Right lung (tissue), 2 donors: ENCODE measurements at regions not wholly inside any gene's neighbourhood (a gene's known extent, or its start where the extent isn't known, plus 50 kb on each side); places are given as distances from the start of the nearest gene placed in this dataset.

Source experiments
- DNase-seq, 2 donors: peaks; one replicate each; pipeline ENCODE4 v3.0.0-alpha.2; 2013

DNA sequence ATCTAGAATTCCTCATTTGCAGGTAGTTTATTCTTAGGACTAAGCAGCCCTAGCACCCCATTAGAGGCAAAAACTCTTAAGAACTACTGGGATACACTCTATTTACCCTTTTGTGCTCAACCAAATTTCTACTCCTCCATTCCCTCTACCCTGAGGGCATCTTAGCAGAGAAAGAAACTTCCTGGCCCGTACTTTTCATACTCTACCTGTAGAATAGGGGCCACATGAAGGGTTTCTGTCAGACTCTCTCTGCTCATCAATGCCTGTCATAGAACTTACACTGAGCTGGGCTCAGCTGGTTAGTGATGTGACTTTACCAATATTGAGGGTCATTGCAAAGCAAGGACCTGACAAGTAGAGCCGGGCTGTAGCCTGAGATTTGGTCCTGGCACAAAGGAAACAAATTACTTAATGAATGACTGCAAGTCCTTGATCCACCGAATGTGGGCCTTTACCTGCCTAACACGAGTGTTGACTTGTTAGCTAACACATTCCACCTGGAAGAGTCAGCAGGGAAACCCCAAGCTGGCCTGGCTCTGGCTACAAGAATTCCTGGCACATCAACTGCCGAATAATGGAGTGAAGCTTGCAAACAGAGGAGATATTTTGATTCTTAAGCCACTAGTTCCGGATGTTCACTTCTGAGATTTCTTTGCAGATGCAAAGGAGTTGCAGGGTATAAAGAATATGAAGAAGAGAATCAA, 280.5 kb upstream of the JAG1 start:
- DNase-seq = no peak

DNA sequence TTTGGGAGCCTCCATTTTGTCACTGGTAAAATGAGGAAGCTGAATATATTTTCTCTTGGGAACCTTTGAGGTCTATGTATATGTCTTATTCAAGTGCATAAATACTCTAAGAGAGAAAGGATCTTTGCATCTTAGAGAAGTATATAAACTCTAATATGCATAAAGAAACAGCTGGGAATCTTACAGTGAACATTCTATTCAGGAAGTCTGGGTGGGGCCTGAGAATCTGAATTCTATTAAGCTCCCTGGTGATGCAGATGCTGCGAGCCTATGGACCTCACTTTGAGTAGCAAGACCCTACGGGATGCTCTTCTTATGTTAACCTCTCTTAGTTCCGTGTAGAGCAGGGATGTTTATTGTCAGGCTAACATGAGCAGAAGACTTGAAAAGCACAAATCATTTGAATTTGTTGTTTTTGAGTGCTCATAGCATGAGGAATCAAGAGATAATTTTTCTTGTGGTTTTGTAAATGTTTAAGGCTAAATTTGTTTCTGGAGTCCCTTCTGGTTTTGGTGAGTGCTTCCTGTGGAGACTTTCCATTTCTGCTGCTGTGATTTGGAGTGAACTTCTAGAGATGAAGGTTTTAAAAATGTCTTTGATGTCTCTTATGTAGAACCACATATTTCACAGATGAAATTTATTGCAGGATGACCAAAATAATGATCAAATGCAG, 281.2 kb upstream of the JAG1 start:
- no peak for DNase-seq

DNA sequence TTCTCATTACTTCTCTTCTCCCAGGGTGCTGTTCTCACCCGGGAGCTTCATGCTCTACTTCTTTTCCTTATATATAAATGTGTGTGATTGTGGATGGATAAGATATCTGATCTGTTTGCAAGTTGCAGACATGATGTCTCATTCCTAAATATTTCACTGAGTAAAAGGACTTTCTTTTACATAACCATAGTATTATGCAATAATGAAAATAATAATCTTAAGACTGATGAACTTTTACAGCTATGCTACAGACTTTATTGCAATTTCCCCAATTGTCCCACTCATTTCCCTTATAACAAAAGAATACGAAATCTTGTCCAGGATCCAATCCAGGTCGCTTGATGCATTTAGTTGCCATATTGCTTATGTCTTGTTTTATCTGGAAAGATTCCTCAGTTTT, 284.5 kb upstream of the JAG1 start:
- DNase-seq = no peak

DNA sequence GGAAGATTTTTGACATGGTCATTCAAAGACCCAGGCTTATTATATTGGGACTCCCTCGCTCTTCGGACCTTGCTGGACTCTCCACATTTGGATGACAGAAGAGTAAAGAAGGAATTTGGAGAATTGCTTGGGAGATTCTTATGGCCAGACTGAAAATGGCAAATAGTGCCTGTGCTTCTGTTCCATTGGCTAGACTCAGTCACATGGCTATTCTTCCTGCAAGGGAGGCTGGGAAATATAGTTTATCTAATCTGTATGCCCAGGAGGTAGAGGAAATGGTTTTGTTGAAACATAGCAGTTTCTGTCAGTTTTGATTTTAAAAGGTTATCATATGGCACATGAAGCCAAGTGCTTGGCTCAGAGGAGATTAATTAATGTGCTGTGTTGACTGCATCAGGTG, 286.6 kb upstream of the JAG1 start:
- DNase-seq = no peak

DNA sequence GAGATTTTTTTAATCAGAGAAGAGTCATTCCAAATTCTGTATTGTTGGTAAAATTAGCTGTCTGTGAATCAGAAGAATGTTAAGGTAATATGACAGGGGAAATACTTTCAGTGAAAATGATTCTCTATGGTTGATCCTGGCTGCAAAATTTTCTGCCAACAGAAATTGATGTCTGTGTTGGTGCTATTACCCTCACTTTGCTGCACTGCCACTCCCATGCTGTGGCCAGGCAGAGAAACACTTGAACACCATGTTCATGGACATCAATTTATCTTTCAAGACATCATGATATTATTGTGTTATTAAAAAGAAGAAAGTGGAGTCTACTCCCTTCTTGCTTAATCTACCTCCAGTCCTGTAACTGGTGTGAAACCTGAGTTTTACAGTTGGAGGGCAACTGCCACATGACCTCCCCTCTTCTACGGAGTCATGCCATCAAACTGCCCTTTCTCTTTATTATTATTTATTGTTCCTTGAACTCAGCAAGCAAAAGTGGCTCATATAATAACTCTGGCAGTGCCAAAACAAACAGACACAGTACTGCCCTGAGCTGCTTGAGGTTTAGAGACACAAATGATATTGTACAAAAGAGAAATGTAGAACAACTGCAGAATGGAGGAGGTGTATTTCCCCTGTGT, 288.0 kb upstream of the JAG1 start:
- DNase-seq = no peak

DNA sequence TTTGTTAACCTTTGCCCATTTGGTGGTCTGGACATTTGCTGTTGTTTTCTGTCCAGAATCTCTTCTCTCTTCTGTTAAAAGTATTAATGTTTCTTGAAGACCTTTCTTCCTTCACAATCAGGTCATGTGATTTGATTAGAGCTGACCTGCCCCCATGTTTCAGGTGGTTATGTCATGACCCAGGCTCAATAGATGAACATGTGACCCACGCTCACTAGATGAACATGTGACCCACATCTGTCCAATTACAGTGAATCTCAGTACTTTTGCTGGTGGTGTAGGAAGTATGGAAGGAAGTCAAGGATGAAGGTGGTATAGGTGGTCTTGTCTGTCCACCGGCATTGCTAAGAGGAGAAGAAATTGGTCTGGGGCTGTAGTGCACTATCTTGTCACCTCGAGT, 289.1 kb upstream of the JAG1 start:
- no peak for DNase-seq

DNA sequence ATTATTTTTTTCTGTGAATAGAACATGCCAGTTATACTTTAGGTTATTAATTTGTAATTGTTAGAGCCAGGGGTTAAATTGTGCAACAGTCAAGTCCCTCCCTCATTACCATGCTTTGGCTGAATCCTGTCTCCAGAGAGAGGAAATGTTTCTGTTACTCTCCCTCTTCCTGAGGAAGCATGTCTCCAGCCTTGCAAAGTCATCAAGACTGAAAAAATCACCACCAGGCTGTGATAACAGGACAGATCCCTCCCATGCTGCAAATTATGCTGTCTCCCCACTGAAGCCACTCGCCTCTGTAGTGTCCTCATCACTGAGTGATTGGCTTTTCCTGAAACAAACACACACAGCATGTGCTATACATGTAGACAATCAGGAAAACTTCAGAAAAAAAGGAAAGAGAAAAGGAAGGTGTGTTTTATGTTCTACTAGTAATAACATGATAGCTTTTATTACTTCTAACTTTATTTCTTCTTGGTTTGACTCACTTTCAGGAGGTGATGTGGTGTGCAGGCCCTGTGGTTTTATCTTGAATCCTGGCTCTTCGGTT, 290.0 kb upstream of the JAG1 start:
- peak in 1 of 2 donors; percentile 10 for DNase-seq

DNA sequence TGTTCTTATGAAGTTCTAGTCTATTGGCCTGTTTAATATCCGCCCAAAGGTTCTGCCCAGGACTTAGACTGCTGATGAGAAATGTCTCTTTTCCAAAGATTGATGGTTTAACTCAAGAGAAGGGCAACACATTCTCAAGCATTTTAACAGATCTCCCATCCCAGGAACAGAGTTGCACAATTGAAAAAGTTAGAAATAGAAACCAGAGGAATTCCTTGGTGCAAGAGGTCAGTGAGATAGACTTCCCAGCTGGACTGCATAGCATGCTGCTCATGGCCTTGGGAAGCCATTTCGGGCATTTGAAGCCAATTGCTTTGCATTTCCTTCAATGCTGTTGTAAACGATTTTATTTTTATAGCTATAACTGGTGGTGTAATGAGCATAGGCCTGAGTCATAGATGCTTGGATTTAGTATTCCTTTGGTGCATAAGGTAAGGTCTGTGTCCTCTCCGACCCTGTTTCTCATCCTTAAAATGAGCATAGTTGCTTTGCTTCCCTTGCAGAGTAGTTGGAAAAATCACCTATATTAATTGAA, 292.2 kb upstream of the JAG1 start:
- no peak for DNase-seq

DNA sequence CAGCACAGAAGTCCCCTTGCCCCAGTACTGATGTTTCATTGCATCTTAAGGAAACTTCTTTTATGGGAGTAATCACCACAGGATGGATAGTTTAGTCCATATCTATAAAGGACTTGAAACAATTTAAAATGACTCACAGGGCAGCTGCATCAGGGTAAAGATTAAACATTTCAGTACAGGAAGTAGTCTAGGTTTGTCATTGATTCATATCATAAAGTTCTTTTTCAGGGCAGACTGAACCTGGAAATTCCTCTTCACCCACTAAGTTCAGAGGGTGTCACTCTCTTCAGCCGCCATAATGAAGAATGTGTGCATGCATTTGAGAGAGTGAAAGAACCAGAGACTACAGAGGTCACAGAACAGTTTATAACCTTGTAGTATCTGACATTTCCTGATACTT, 296.3 kb upstream of the JAG1 start:
- DNase-seq = no peak

DNA sequence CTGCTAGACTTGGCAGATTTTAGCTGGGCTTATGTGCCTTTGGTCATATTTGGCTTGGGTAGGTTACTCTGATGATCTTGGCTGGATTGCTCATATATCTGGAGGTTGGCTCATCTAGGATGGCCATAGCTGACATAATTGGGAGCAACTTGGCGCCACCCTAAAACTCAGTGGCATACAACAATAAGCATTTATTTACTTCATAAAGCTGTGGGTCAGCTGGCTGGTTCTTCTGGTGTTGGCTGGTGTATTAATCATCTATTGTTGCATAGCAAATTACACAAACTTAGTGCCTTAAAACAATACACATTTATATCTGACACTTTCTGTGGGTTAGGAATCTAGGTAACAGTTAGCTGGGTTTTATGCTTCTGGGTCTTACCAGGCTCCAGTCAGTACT, 297.3 kb upstream of the JAG1 start:
- DNase-seq = no peak

DNA sequence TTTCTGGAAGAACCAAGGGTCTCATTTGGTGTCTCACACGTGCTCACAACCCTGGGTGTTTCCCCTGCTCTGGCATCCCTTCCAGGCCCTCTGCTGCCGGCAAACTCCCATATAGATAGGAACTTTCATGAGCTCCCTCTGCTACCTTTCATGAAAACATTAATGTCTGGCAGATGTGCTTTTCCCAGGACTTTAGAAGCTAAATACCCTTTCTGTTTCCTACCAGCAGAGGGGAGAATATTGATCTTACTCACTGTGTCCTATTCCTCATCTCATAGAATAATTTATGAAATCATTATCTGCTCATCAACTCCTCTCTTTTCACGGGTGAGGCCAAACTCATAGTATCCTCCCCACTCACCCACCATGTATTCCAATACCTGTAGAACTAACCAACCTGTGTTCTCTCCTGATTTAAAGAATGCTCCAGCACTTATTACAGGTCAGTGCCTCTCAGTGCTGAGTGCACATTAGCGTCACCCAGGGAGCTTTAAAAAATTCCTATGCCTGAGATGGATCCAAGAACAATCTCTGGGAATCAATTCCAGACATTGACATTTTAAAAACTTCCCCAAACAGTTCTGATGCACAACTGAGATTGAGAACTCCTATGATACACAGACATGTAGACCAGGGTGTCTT, 298.5 kb upstream of the JAG1 start:
- DNase-seq = no peak

DNA sequence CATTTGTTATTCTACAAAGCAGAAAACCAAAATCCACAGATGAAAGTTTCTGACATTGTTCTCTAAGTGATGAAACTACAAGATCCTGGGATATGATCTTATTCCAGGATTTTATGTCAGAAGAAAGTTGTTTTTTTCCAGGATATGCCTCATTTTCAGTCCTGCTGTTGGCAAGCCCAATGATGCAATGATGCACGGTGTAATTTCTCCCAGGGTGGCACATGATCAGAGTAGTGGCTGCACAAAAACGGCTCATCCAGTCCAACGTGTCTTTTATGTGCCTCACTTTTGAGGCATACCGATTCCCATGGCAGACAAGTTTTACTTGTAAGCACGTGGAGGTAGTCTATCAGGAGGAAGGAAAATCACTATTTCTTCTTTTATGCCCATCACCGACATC, 302.3 kb upstream of the JAG1 start:
- no peak for DNase-seq

DNA sequence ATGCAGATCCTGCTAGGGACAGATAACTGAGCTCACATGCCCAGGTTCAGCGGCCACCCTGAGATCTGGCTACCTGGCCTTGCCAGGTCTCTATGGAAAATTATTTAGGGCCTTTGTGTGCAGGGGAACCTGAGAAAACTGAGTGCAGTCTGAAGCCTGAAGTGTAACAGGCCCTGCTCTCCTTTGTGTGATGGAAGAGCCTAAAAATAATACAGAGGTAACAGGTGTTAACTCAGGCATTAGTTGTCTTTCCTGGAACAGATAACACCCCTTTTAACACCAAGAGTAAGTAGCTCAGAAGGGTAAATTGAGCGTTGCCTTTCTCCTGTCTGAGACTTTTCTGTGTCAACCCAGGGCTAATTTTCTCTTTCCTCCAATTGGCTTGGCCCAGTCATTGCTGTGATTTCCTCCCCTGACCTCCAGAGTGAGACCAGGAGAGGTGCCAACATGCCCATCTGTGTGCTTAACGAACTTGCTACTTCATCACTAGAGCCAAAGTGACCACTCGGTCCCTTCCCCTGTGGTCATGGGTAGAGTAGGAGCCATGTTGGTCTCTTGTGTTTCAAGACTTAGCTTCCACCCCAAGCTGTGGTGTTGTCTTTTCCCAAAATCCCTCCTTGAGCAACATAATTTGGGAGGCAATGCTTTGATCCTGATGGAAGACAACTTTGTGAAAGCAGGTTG, 304.4 kb upstream of the JAG1 start:
- DNase-seq = no peak

DNA sequence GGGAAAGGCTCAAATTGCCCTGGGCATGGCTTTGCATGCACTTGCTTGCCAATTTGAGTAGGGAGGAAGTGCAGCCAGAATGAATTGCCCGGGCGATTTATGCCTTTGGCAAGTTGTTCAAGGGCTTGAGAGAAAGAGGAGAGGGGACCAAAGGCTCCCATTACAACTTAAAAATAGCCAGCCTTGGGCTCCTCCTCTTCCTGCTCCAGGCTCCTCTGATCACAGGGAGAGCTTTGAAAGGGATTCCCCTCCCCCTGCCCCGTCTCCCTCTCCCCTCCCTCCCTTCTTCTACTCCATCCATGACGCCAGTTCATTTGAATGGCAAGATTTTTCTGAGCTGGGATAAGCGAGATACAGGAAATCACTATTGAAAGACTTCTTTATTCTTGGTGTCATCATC, 304.9 kb upstream of the JAG1 start:
- DNase-seq = no peak

DNA sequence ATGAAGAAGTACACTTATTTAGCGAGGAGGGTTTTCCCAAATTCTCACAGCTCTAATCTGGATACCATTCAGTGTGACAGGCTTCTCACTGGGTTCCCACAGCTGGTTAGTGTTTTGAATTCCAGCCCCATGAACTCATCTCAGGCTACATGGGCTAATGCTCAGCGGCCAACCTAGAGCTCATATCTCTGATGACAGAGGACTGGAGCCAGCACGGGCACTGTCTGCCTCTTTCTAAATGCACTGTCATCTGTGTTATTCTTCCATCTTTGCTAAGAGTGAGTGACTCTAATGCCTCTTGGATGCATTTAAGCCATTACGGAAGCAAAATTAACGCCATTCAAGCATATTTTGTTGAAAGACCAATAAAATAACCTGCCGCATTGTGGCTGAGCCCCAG, 308.9 kb upstream of the JAG1 start:
- no peak for DNase-seq

DNA sequence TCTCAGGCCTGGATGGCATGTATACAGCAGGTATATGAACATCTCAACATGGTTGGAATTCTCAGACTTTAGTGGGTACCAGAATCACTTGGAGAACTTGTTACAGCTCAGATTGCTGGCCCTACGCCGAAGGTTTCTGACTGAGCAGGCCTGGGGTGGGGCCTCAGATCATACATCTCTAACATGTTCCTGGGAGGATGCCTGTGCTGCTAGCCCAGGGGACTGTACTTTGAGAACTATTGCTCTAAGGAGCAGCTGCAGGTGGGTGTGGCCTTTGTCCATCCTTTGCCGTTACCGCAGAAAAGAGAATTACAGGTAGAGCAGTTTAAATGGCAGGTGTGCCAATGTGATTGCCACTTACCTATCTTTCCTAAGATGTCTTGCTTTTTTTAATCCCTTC, 310.5 kb upstream of the JAG1 start:
- DNase-seq = no peak

DNA sequence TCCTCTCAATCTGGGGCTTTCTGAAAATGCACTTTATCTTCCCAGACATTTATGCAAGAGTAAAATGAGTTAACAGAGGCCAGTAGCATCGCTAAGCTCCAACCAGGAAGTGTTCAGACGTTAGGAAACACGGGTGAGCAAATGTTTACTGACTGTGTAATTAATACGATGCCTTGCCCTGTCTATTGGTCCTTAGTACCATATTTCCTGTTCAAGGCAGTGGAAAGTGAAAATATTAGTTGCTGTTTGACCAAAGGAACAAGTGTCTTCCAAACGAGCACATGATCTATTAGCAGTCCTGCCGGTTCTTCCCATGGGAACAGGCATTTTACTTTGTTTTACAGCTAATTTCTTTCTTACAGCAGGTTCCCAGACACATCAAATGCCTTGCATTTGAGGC, 311.1 kb upstream of the JAG1 start:
- DNase-seq = no peak

DNA sequence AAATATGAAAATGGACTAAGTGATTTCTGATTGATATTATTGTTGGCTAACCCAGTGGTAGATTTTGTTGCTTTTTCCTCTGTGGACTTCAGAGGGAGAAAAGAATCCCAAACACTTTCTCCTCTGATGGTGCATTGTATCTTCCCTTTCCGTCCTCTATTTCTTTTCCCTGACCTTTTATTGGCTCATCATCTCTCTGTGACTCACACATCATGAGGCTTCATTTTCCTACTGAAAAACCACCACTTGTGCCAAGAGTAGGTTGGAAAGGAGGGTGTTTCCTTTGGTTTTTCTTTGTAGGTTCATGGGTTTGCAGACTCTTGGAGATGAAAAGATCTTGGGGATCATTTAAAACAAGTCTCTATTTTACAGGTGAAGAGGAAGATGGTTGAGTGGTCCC, 311.7 kb upstream of the JAG1 start:
- no peak for DNase-seq

DNA sequence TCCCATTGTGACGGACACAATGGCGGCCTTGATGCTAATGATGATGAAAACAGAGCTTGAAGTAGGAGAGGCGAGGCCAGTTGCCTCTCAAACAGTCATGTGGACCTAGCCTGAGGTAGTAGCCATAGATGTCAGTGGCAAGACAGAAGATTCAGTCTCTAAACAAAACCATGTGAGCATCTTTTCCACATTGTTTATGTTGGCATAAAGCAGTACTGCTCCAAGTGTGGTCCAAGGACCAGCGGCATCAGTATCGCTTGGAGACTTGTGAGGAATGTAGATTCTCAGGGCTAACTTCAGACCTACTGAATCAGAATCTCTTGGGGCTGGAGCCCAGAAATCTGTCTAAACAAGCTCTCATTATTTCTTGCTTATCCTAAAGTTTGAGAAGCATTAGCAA, 312.8 kb upstream of the JAG1 start:
- no peak for DNase-seq

DNA sequence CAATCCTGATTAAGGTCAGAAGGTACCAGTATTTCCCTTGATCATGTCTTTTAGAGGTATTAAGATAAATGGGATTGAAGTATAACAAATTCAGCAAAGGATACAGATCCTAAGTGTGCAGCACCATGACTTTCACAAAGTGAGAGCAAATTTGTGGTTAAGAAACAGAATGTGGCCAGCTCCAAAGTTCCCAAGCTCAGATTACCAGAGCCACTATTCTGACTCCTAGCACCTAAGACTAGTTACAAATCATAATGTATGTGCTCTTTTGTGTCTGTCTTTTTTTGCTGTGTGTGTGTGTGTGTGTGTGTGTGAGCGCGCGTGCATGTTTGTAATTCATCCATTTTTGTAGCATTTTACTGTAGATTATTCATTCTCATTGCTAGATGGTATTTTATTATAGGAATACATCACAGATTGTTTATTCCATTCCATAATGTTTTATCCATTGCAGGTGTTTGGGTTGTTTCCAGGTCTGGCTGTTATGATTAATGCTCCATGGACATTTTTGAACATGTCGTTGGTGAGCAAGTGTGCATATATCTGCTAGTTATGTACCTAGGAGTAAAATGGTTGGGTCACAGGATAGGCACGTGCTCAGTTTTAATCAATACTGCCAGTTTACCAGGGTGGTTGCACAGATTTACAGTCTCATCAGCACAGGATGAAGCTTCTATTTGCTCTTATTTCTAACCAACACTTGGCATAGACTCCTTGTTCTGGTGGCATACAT, 314.0 kb upstream of the JAG1 start:
- DNase-seq = no peak
